HepG2 (cell line): ENCODE measurements at regions not wholly inside any gene's neighbourhood (a gene's known extent, or its start where the extent isn't known, plus 50 kb on each side); places are given as distances from the start of the nearest gene placed in this dataset.

ENCODE experiments used
- ATAC-seq: fragments of 200-7000 bp; cut with Tn5 transposase; 3 replicates; pipeline ENCODE4 v1.9.1; 2020; ENCODE audit warnings: mild to moderate bottlenecking, moderate library complexity
- BruUV-seq: library from RNA; stranded (reverse); fragments of 400-500 nt; replicated peaks from 2 replicates; lab custom pipeline; 2021; lab: Mats Ljungman, UMichigan
- CTCF ChIA-PET: fragments of 300-600 bp; formaldehyde crosslinking; extraction: SDS; loops from one replicate; lab custom pipeline; 2021; ENCODE audit warnings: low total read pairs, inconsistent platforms, low intra/inter-chr PET ratio; lab: Yijun Ruan, JAX
- POLR2A ChIA-PET: fragments of 350-600 bp; sonication (Branson Sonifier 250); formaldehyde crosslinking; loops from one replicate; lab custom pipeline; 2020; ENCODE audit warnings: antibody characterized with exemption, inconsistent platforms; lab: Yijun Ruan, JAX
- DNase-seq: peaks from one replicate; pipeline ENCODE4 v3.0.0-alpha.2; 2015; ENCODE audit warnings: low spot score
- FAIRE-seq: peaks from 3 replicates; lab custom pipeline; 2011; peaks lifted over from hg19 to GRCh38; lab: Jason Lieb, UNC
- H2AFZ ChIP-seq: one replicate; pipeline ENCODE4 v1.6.1; 2011; ENCODE audit warnings: low read length, inconsistent platforms
- H3K27ac ChIP-seq: fragments of 300-600 bp; 3 replicates; pipeline ENCODE4 v1.8.0; 2011; ENCODE audit warnings: mixed run types, mild to moderate bottlenecking, mixed read lengths, low read length, inconsistent platforms; ENCODE audit not compliant: insufficient read depth; ENCODE audit errors: extremely low read length
- H3K27me3 ChIP-seq, 2 experiments: fragments of 200-600 bp in 1 of 2; 2 replicates in 1 of 2; 3 replicates in 1 of 2; pipeline versions ENCODE4 v1.6.0 to v1.8.0; 2011; ENCODE audit warnings: low read length in 2 of 2, mild to moderate bottlenecking in 2 of 2, moderate library complexity in 2 of 2, inconsistent platforms in 1 of 2; ENCODE audit not compliant: insufficient read depth in 2 of 2, control insufficient read depth in 1 of 2
- H3K36me3 ChIP-seq, 2 experiments: fragments of 200-600 bp in 1 of 2; replicated peaks in 1 of 2; 2 replicates in 1 of 2; 3 replicates in 1 of 2; pipeline versions ENCODE4 v1.5.1 to v1.8.0; 2011; ENCODE audit warnings: low read length in 2 of 2, inconsistent platforms in 1 of 2; ENCODE audit not compliant: insufficient read depth in 2 of 2, control insufficient read depth in 1 of 2
- H3K4me1 ChIP-seq: 2 replicates; pipeline ENCODE4 v1.5.1; 2012; ENCODE audit warnings: low read length, inconsistent platforms; ENCODE audit not compliant: insufficient read depth
- H3K4me2 ChIP-seq: 2 replicates; pipeline ENCODE4 v1.6.0; 2011; ENCODE audit warnings: low read depth, low read length, inconsistent platforms
- H3K4me3 ChIP-seq, 3 experiments: fragments of 200-600 bp in 1 of 3; sonication (generic), shearing (Covaris generic) in 1 of 3; replicated peaks in 1 of 3; 2 replicates each; pipeline ENCODE4 v1.5.1; 2011 to 2016; ENCODE audit warnings: low read length in 3 of 3, inconsistent platforms in 2 of 3, low read depth in 2 of 3, mild to moderate bottlenecking in 2 of 3, control low read depth in 1 of 3, mixed read lengths in 1 of 3; ENCODE audit not compliant: insufficient read depth in 1 of 3
- H3K79me2 ChIP-seq: one replicate; pipeline ENCODE4 v1.6.1; 2011; ENCODE audit warnings: low read length, inconsistent platforms; ENCODE audit not compliant: insufficient read depth
- H3K9ac ChIP-seq: 2 replicates; pipeline ENCODE4 v1.6.0; 2011; ENCODE audit warnings: mild to moderate bottlenecking, low read depth, low read length, inconsistent platforms; ENCODE audit not compliant: insufficient read depth
- H3K9me3 ChIP-seq: 2 replicates; pipeline ENCODE4 v1.5.1; 2012; ENCODE audit warnings: mild to moderate bottlenecking, low read length
- H4K20me1 ChIP-seq: 2 replicates; pipeline ENCODE4 v1.6.0; 2011; ENCODE audit warnings: inconsistent platforms, mild to moderate bottlenecking, low read length, moderate library complexity; ENCODE audit not compliant: insufficient read depth
- EP300 ChIP-seq, 3 experiments: sonication (generic) in 1 of 3; formaldehyde crosslinking in 1 of 3; IDR thresholded peaks; 2 replicates each; pipeline versions ENCODE4 v1.5.1 to v1.6.1; 2011 to 2020; ENCODE audit warnings: low read depth in 2 of 3, low read length in 2 of 3, borderline replicate concordance in 1 of 3, improper control_type of control experiment in 1 of 3, mild to moderate bottlenecking in 1 of 3, missing genetic modification reagents in 1 of 3, moderate library complexity in 1 of 3
- MYNN ChIP-seq: sonication (generic); formaldehyde crosslinking; IDR thresholded peaks from 2 replicates; pipeline ENCODE4 v1.4.0; 2020; ENCODE audit warnings: mild to moderate bottlenecking, low read depth, missing genetic modification reagents
- SAP130 ChIP-seq: IDR thresholded peaks from 2 replicates; pipeline ENCODE4 v1.6.1; 2016; ENCODE audit warnings: low read depth
- XBP1 ChIP-seq: sonication (generic); formaldehyde crosslinking; IDR thresholded peaks from 2 replicates; pipeline ENCODE4 v1.5.0; 2020; ENCODE audit warnings: missing genetic modification reagents
- ZIK1 ChIP-seq: sonication (generic); formaldehyde crosslinking; IDR thresholded peaks from 2 replicates; pipeline ENCODE4 v1.5.0; 2020; ENCODE audit warnings: mild to moderate bottlenecking, low read depth, missing genetic modification reagents, borderline replicate concordance
- WGBS: methylation state at CpG from one replicate; pipeline ENCODE4 v1.1.6; 2017; ENCODE audit warnings: low lambda C conversion rate; 5-methylcytosine and 5-hydroxymethylcytosine counted together
- in situ Hi-C: cut with HindIII; loops from 2 replicates; pipeline ENCODE4 v1.10.0; 2017; ENCODE audit warnings: low pct_unique_long_range_greater_than_20kb; ENCODE audit not compliant: extremely low pct_ligation_motif_present
- intact Hi-C: fragments of 100-400 bp; cut with micrococcal nuclease; formaldehyde crosslinking; loops from one replicate; pipeline ENCODE4 v1.10.0; 2022; ENCODE audit not compliant: unreplicated experiment
- TF ChIP-seq, protein P1 (sequence below): sonication (generic); formaldehyde crosslinking; IDR thresholded peaks from 2 replicates; pipeline ENCODE4 v1.9.0; 2022; ENCODE audit warnings: low read depth, missing genetic modification reagents
- TF ChIP-seq, protein P2 (sequence below): sonication (generic); IDR thresholded peaks from 2 replicates; pipeline ENCODE4 v1.6.1; 2016; ENCODE audit warnings: low read depth, borderline replicate concordance

DNA sequence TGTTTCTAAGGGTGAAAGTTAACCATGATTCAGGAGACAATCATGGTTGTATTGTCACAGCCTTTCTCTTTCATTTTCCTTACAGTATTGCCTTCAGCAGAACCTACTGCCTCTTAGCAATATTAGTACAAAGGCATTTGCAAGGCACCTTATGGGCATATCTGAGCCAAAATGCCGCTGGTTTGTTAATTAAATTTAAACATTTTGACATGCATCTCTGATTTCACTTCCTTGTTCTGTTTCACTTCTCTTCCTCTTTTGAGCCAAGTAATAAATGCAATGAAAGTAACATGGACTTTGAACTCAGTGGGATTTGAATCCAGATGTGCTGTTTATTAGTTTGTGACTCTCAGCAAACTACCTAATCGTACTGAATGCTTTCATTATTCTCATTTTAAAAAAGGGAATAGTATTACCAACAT is 467.4 kb upstream of the CITED2 start:
- Histone ChIP-seq H2AFZ (no peak overlapping the region), H3K27ac (no peak overlapping the region), H3K4me3 (no peak overlapping the region), H3K9ac (no peak overlapping the region), H3K27me3 (no peaks in the 10 kb centered on the region; a peak in 1 of 5 replicates), H4K20me1 (no peaks in the 10 kb centered on the region), H3K9me3 (no peaks in the 10 kb centered on the region), H3K79me2 (no peaks in the 10 kb centered on the region), H3K4me2 (no peak overlapping the region), H3K36me3 (no peaks in the 10 kb centered on the region), H3K4me1 (no peaks in the 10 kb centered on the region)
- no peak for DNase-seq
- TF ChIP-seq SAP130 (no peak), MYNN (CRISPR knock-in tag) (no peak), ZIK1 (no peak), EP300 (IDR thresholded peaks at IDR 0.05; ENCODE audit: low read depth in 2 of 2, low read length in 2 of 2) (no peak), EP300 (CRISPR knock-in tag; IDR thresholded peaks at IDR 0.05; ENCODE audit: borderline replicate concordance) (no peak), XBP1 (CRISPR knock-in tag) (no peak)
- TF ChIP-seq, protein P1, sequence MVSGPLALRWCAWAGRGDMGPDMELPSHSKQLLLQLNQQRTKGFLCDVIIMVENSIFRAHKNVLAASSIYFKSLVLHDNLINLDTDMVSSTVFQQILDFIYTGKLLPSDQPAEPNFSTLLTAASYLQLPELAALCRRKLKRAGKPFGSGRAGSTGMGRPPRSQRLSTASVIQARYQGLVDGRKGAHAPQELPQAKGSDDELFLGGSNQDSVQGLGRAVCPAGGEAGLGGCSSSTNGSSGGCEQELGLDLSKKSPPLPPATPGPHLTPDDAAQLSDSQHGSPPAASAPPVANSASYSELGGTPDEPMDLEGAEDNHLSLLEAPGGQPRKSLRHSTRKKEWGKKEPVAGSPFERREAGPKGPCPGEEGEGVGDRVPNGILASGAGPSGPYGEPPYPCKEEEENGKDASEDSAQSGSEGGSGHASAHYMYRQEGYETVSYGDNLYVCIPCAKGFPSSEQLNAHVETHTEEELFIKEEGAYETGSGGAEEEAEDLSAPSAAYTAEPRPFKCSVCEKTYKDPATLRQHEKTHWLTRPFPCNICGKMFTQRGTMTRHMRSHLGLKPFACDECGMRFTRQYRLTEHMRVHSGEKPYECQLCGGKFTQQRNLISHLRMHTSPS (CRISPR knock-in tag) = no peak
- TF ChIP-seq, protein P2, sequence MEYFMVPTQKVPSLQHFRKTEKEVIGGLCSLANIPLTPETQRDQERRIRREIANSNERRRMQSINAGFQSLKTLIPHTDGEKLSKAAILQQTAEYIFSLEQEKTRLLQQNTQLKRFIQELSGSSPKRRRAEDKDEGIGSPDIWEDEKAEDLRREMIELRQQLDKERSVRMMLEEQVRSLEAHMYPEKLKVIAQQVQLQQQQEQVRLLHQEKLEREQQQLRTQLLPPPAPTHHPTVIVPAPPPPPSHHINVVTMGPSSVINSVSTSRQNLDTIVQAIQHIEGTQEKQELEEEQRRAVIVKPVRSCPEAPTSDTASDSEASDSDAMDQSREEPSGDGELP = no peak
- ChIA-PET POLR2A (no interaction called here), CTCF (no interaction called here)
- no peak for FAIRE-seq
- intact Hi-C loops = loop anchor here (5.0 kb wide), 1 partner anchor 1350 kb away; no protein-coding TSS in a partner anchor
- 7% methylated on average over 2 of the region's 2 CpGs for WGBS
- ATAC-seq = no peak
- no TSS peak for BruUV-seq
- in situ Hi-C loops = no loop called here
